ENCODE measurements at regions not wholly inside any gene's neighbourhood (a gene's known extent, or its start where the extent isn't known, plus 50 kb on each side); places are given as distances from the start of the nearest gene placed in this dataset.
"Not testable (repeated sequence)": the region's sequence is repeated elsewhere in the genome, so short reads cannot be mapped to it uniquely, and the experiment has no call there.

DNA sequence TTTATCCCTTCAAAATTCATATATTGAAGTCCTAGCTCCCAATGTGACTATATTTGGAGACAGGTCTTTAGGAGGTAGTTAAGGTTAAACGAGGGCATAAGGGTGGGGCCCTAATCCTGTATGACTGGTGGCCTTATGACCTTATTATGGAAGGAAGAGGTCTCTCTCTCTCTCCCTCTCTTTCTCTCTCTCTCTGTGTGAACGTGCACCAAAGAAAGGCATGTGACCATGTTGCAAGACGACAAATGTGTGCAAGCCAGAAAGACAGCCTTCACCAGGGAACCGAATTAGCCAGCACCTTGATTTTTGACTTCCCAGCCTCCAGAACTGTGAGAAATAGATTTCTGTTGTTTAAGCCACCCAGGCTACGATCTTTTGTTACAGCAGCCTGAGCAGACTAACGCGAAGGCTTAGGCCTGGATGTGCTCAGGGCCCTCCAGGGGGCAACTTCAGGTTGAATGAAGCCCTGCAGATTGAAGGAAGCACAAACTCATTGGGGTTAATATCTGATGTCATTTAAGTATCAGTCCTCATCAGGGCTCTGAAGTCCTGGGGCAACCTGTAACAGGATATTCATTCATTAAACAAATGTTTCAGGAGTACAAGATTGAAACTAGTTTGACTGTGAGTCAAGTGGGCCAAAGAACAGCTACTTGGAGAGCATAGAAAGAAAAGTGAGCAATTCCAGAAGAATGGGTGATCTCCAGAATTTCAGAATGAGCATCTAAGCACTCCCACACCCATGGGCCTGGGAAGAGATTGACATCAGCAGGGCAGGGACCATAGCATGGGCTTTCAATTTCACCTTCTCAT is 157.4 kb upstream of the TNFAIP3 start:
- Histone ChIP-seq H3K9ac (ENCODE audit: low read length in 2 of 2) (no peak overlapping the region), H3K4me1 (ENCODE audit: control insufficient read depth, insufficient read depth, low read length) (peaks cover 5% of the 10 kb centered on the region), H3K9me3 (ENCODE audit: control insufficient read depth in 2 of 2, low read length in 2 of 2) (no peaks in the 10 kb centered on the region), H3K27me3 (ENCODE audit: control insufficient read depth in 1 of 2, insufficient read depth in 2 of 2, low read length in 2 of 2) (no peaks in the 10 kb centered on the region), H3K4me3 (ENCODE audit: low read length in 2 of 2) (no peak overlapping the region), H3K36me3 (ENCODE audit: control insufficient read depth in 2 of 2, insufficient read depth in 2 of 2, low read length in 2 of 2) (no peaks in the 10 kb centered on the region), H3K27ac (ENCODE audit: low read length) (no peak overlapping the region)

DNA sequence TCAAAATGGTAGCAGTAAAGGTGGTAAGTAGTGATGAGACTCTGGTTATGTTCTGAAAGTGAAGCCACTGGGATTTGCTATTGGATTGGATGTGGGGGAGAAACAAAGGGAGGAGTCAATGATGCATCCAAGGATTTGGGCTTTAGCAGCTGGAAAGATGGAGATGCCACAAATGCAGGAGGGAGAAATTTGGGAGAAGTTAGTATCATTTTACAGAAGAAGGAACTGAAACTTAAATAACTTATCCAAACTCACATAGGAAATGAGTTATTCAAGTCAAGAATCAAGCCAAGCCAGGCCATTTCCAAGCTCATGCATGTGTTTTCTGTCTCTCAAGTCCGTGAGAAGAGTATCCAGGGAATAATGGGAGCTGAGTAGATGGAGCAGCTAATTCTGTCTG is 155.1 kb upstream of the TNFAIP3 start:
- Histone ChIP-seq H3K36me3 (ENCODE audit: control insufficient read depth in 2 of 2, insufficient read depth in 2 of 2, low read length in 2 of 2) (no peaks in the 10 kb centered on the region), H3K4me3 (ENCODE audit: low read length in 2 of 2) (no peak overlapping the region), H3K27me3 (ENCODE audit: control insufficient read depth in 1 of 2, insufficient read depth in 2 of 2, low read length in 2 of 2) (no peaks in the 10 kb centered on the region), H3K4me1 (ENCODE audit: control insufficient read depth, insufficient read depth, low read length) (peaks cover 5% of the 10 kb centered on the region), H3K9me3 (ENCODE audit: control insufficient read depth in 2 of 2, low read length in 2 of 2) (no peaks in the 10 kb centered on the region), H3K9ac (ENCODE audit: low read length in 2 of 2) (no peak overlapping the region), H3K27ac (ENCODE audit: low read length) (no peak overlapping the region)

DNA sequence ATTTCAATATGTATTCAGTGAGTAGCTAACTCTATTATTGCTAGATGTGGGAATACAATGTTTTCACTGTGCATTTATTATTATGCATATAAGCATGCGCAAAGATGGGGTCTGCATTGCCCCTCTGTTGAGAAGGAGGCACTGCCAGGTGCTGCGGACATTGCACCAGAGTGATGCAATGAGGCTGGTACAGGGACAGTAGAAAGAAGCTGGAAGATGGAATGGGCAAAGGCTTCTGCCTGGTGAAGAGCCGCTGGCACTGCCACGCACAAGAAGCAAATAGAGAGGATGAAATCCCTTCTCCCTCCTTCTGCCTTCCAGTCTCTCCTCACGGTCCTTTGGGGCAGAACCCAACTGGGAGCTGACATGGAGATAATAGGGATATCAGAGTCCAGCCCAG is 154.5 kb upstream of the TNFAIP3 start:
- no peak overlapping the region for H3K27ac ChIP-seq (ENCODE audit: low read length)
- no peaks in the 10 kb centered on the region for H3K9me3 ChIP-seq (ENCODE audit: control insufficient read depth in 2 of 2, low read length in 2 of 2)
- no peaks in the 10 kb centered on the region for H3K36me3 ChIP-seq (ENCODE audit: control insufficient read depth in 2 of 2, insufficient read depth in 2 of 2, low read length in 2 of 2)
- H3K4me3 ChIP-seq (ENCODE audit: low read length in 2 of 2) = no peak overlapping the region
- H3K4me1 ChIP-seq (ENCODE audit: control insufficient read depth, insufficient read depth, low read length) = peaks cover 2% of the 10 kb centered on the region
- H3K9ac ChIP-seq (ENCODE audit: low read length in 2 of 2) = no peak overlapping the region
- no peaks in the 10 kb centered on the region for H3K27me3 ChIP-seq (ENCODE audit: control insufficient read depth in 1 of 2, insufficient read depth in 2 of 2, low read length in 2 of 2)

DNA sequence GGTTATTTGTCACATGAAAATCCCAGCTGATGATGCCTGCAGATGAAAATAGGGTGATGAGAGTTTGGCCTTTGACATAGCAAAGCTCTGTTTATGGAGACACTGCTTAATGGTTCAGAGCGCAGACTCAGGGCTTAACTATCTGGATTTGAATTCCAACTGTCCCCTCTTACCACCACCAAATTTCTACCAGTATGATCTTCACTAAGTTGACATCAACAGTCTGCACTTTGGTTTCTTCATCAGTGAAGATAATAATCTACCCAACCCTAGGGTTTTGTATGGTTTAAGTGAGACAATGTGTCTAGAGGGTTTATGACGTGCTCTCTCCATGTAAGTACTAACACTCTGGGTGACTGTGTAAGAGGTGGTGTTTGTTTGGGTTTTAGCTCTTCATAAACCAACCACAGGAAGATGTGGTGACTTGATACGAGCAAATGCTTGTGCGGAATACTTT is 151.4 kb upstream of the TNFAIP3 start:
- H3K4me1 ChIP-seq (ENCODE audit: control insufficient read depth, insufficient read depth, low read length) = no peaks in the 10 kb centered on the region
- no peaks in the 10 kb centered on the region for H3K9me3 ChIP-seq (ENCODE audit: control insufficient read depth in 2 of 2, low read length in 2 of 2)
- no peak overlapping the region for H3K27ac ChIP-seq (ENCODE audit: low read length)
- H3K27me3 ChIP-seq (ENCODE audit: control insufficient read depth in 1 of 2, insufficient read depth in 2 of 2, low read length in 2 of 2) = no peaks in the 10 kb centered on the region
- no peaks in the 10 kb centered on the region for H3K36me3 ChIP-seq (ENCODE audit: control insufficient read depth in 2 of 2, insufficient read depth in 2 of 2, low read length in 2 of 2)
- H3K9ac ChIP-seq (ENCODE audit: low read length in 2 of 2) = no peak overlapping the region
- H3K4me3 ChIP-seq (ENCODE audit: low read length in 2 of 2) = no peak overlapping the region

DNA sequence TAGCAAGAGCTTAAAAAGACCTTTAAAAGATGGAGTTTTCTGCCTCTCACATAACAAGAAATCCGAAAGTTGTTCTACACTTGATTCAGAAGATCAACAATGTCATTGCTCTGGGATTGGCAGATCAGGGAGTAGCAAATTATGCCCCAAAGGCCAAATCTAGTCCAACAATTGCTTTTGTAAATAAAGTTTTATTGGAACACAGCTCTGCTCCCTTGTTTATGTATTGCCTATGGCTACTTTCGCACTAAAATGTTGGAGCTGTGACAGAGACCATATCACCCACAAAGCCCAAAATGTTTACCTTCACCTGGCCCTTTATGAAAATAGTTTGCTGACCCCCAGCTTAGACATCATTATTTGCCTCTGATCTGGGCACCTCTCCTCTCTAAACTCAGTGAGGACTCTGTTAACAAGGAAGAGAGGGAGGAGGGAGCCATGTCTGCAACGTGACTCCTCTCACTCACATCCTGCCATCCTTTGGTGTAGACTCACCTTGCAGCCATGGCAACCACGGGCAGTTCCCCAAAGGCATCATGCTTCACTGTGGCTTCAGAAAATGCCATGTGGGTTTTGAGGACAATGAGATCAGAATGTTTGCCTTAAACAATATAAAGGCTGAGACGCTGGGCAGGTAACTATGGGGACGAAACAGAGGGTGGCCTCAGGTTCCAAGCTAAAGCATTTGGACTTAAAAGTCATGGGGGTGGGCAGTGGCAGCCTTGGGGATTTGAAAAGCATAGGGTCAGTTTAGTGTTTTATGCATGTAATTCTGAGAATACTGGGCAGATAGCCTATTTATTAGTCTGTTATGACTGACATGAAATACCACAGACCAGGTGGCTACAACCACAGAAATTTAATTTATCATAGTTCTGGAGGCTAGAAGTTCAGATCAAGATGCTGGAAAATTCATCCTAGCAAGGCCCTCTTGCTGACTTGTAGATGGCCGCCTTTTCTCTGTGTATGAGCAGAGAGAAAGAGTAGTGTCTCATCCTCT is 149.7 kb upstream of the TNFAIP3 start:
- H3K9me3 ChIP-seq (ENCODE audit: control insufficient read depth in 2 of 2, low read length in 2 of 2) = no peaks in the 10 kb centered on the region
- no peak overlapping the region for H3K9ac ChIP-seq (ENCODE audit: low read length in 2 of 2)
- H3K36me3 ChIP-seq (ENCODE audit: control insufficient read depth in 2 of 2, insufficient read depth in 2 of 2, low read length in 2 of 2) = no peaks in the 10 kb centered on the region
- no peak overlapping the region for H3K27ac ChIP-seq (ENCODE audit: low read length)
- no peaks in the 10 kb centered on the region for H3K27me3 ChIP-seq (ENCODE audit: control insufficient read depth in 1 of 2, insufficient read depth in 2 of 2, low read length in 2 of 2)
- no peak overlapping the region for H3K4me3 ChIP-seq (ENCODE audit: low read length in 2 of 2)
- H3K4me1 ChIP-seq (ENCODE audit: control insufficient read depth, insufficient read depth, low read length) = no peaks in the 10 kb centered on the region

DNA sequence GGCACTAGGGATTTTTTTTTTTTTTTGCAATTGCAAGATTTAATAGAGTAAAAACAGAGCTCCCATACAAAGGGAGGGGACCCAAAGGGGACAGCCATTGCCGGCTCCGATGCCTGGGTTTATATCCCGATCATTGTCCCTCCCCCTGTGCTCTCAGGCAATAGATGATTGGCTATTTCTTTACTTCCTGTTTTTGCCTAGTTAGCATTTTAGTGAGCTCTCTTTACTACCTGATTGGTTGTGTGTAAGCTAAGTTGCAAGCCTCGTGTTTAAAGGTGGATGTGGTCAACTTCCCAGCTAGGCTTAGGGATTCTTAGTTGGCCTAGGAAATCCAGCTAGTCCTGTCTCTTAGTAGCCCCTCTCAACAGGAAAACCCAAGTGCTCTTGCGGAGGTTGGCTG is 148.2 kb upstream of the TNFAIP3 start:
- not testable (repeated sequence) for H3K9me3 ChIP-seq (ENCODE audit: control insufficient read depth in 2 of 2, low read length in 2 of 2); H3K4me3 ChIP-seq (ENCODE audit: low read length in 2 of 2); H3K27ac ChIP-seq (ENCODE audit: low read length); H3K9ac ChIP-seq (ENCODE audit: low read length in 2 of 2); H3K4me1 ChIP-seq (ENCODE audit: control insufficient read depth, insufficient read depth, low read length); H3K36me3 ChIP-seq (ENCODE audit: control insufficient read depth in 2 of 2, insufficient read depth in 2 of 2, low read length in 2 of 2); H3K27me3 ChIP-seq (ENCODE audit: control insufficient read depth in 1 of 2, insufficient read depth in 2 of 2, low read length in 2 of 2)

DNA sequence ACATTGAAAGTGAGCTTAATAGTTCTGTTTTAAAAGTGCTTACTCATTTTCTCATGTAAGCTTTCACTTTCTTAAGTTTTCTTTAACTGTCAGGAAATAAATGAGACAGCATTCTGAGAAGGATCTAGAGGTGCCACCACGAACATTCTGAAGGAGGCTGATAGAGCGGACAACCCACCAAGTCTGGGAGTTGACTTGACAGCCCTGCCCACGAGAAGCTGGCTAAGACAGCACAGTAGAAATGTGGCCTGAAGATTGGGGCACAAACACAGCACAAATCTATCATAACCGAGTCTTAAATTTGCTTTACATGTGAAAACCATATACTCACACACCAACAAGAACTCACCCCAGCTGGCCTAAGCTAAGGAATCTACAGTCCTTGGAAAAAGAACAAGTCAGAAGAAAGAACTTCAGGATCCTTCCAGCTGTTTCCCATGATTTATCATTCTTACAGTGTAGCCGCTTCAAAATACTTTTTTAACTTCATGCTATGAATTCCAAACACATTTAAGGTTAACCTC is 144.2 kb upstream of the TNFAIP3 start:
- Histone ChIP-seq H3K9ac (ENCODE audit: low read length in 2 of 2) (no peak overlapping the region), H3K36me3 (ENCODE audit: control insufficient read depth in 2 of 2, insufficient read depth in 2 of 2, low read length in 2 of 2) (no peaks in the 10 kb centered on the region)

DNA sequence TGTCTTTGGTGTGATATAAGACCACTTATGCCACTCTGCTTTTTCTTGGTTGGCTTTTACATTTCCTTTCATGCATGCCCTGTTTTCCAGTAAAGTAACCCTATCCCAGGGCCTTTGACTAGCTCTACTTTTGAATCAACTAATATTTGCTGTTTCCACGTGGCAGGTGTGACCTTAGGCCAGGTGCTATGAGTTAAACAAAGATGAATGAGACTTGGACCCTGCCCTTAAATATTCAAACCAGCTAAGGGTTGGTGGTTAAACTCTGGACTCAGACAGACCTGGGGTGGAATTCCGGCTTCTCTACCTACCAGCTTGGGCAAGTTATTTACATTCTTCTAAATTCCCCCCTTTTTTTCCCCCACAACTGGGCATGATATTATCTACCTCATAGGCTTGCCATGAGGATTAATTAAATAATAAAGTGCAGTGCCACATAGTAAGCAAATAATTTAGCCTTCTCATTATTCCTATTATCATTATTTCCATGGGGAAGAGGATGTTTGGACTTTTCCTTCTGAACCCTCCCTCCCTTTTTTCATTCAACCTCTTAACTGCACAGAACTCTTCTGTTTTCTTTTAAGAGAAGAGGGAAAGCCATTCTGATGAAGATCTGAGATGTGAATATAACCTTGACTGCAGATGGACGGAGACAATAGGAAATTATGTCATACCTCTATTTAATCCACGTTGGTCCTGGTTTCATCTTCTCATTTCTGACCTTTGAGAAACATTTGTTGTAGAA is 143.6 kb upstream of the TNFAIP3 start:
- no peaks in the 10 kb centered on the region for H3K36me3 ChIP-seq (ENCODE audit: control insufficient read depth in 2 of 2, insufficient read depth in 2 of 2, low read length in 2 of 2)
- no peaks in the 10 kb centered on the region for H3K27me3 ChIP-seq (ENCODE audit: control insufficient read depth in 1 of 2, insufficient read depth in 2 of 2, low read length in 2 of 2)
- H3K9ac ChIP-seq (ENCODE audit: low read length in 2 of 2) = no peak overlapping the region
- no peaks in the 10 kb centered on the region for H3K9me3 ChIP-seq (ENCODE audit: control insufficient read depth in 2 of 2, low read length in 2 of 2)
- H3K4me3 ChIP-seq (ENCODE audit: low read length in 2 of 2) = no peak overlapping the region
- H3K4me1 ChIP-seq (ENCODE audit: control insufficient read depth, insufficient read depth, low read length) = peaks cover 2% of the 10 kb centered on the region
- H3K27ac ChIP-seq (ENCODE audit: low read length) = no peak overlapping the region

More for the DNA sequence above, 144.2 kb upstream of the TNFAIP3 start:
- no peaks in the 10 kb centered on the region for H3K27me3 ChIP-seq (ENCODE audit: control insufficient read depth in 1 of 2, insufficient read depth in 2 of 2, low read length in 2 of 2)
- H3K4me3 ChIP-seq (ENCODE audit: low read length in 2 of 2) = no peak overlapping the region
- peaks cover 2% of the 10 kb centered on the region for H3K4me1 ChIP-seq (ENCODE audit: control insufficient read depth, insufficient read depth, low read length)
- H3K27ac ChIP-seq (ENCODE audit: low read length) = no peak overlapping the region
- H3K9me3 ChIP-seq (ENCODE audit: control insufficient read depth in 2 of 2, low read length in 2 of 2) = no peaks in the 10 kb centered on the region

DNA sequence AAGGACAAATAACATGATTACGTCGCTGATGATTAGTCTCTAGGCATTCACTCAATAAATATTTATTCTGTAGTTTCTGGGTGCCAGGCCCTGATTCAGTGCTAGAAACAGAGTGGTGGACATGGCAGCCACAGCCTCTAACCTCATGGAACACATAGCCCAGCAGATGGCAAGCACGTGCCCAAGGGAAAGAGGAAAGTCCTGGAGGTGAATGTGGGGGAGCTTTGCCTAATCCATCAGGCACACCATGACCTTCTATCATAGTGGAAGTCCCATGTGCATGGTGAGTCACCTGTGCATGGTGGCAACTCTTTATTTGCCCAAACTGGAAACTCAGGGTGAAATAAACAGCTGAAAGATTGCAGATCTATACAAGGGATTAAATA is 143.0 kb upstream of the TNFAIP3 start:
- Histone ChIP-seq H3K4me1 (ENCODE audit: control insufficient read depth, insufficient read depth, low read length) (peaks cover 2% of the 10 kb centered on the region), H3K9ac (ENCODE audit: low read length in 2 of 2) (no peak overlapping the region), H3K4me3 (ENCODE audit: low read length in 2 of 2) (no peak overlapping the region), H3K27ac (ENCODE audit: low read length) (no peak overlapping the region), H3K9me3 (ENCODE audit: control insufficient read depth in 2 of 2, low read length in 2 of 2) (no peaks in the 10 kb centered on the region), H3K27me3 (ENCODE audit: control insufficient read depth in 1 of 2, insufficient read depth in 2 of 2, low read length in 2 of 2) (no peaks in the 10 kb centered on the region), H3K36me3 (ENCODE audit: control insufficient read depth in 2 of 2, insufficient read depth in 2 of 2, low read length in 2 of 2) (no peaks in the 10 kb centered on the region)

DNA sequence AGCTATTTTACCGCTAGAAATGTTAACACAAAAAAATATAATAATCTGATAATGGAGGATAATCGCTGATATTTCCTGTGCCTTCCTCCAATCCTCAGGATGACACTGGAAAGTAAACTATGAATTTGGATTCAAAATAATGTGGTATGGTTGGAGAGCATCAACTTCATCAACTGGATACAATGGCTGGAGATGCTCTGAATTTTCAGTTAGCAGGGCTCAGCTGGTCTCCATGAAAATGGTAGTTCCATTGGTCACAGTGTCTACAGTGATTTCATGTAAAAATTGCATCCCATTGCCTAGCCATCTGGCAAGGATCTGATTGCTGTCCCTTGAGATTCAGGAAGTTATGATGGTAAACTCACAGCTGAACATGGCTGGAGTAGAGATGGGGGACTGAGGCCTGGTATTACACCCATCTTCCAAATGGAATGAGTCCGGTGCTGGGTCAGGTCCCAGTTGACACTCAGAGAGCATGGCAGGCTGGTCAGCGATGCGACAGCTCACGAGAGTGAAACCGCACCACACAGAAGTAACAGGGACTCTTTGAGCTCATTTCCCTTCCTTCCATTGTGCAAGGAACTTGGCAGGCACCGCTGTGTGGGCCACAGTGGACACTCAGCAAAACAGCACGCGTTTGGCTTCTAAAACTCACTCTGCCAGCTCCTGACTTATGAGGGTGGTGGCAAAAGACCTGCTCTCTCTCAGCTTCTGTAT is 142.4 kb upstream of the TNFAIP3 start:
- H3K9me3 ChIP-seq (ENCODE audit: control insufficient read depth in 2 of 2, low read length in 2 of 2) = no peaks in the 10 kb centered on the region
- no peak overlapping the region for H3K4me3 ChIP-seq (ENCODE audit: low read length in 2 of 2)
- no peak overlapping the region for H3K9ac ChIP-seq (ENCODE audit: low read length in 2 of 2)
- H3K4me1 ChIP-seq (ENCODE audit: control insufficient read depth, insufficient read depth, low read length) = peaks cover 2% of the 10 kb centered on the region
- H3K27me3 ChIP-seq (ENCODE audit: control insufficient read depth in 1 of 2, insufficient read depth in 2 of 2, low read length in 2 of 2) = no peaks in the 10 kb centered on the region
- no peaks in the 10 kb centered on the region for H3K36me3 ChIP-seq (ENCODE audit: control insufficient read depth in 2 of 2, insufficient read depth in 2 of 2, low read length in 2 of 2)
- H3K27ac ChIP-seq (ENCODE audit: low read length) = no peak overlapping the region

Data from stomach smooth muscle (tissue), 2 donors.